Fibroblast of lung (primary cell): ENCODE measurements at regions not wholly inside any gene's neighbourhood (a gene's known extent, or its start where the extent isn't known, plus 50 kb on each side); places are given as distances from the start of the nearest gene placed in this dataset.

Experiments used
- EZH2 ChIP-seq: IDR thresholded peaks from 2 replicates; pipeline ENCODE4 v1.5.1; 2012; ENCODE audit warnings: low read length, control low read depth, mild to moderate bottlenecking; ENCODE audit errors: missing control alignments
- TF ChIP-seq, protein P1 (sequence below), 2 donors: IDR thresholded peaks in 1 of 2; conservative IDR thresholded peaks in 1 of 2; 1 replicate in 1 of 2; 2 replicates in 1 of 2; pipeline ENCODE4 v1.5.1; 2011 to 2012; ENCODE audit warnings: low read length in 2 of 2, control low read depth in 1 of 2, inconsistent platforms in 1 of 2, low read depth in 1 of 2, mild to moderate bottlenecking in 1 of 2

DNA sequence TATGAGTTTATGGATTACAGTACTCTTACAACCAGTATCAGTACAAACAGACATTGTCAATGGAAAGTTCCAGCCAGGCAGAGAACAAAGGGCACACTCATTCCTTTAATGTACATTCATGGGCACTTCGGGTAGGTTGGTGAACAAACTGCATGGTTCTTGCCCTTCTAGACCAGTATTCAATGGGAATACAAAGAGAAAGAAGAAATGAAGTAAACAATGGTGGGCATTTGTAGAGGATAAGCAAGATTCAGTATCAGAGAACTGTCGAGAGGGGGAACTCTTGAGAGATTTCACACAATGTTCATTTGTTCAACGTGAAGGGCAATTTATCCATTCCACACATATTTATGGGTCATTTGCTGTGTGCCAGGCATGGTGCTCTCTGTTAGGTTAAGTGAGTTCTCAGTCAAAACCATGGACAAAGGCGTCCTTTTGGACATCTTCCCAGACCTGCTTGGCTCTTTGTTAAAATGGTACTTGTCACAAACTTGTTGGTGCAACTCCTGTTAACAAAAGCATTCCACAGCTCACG lies 714.8 kb downstream of the DHX35 start:
- TF ChIP-seq, protein P1, sequence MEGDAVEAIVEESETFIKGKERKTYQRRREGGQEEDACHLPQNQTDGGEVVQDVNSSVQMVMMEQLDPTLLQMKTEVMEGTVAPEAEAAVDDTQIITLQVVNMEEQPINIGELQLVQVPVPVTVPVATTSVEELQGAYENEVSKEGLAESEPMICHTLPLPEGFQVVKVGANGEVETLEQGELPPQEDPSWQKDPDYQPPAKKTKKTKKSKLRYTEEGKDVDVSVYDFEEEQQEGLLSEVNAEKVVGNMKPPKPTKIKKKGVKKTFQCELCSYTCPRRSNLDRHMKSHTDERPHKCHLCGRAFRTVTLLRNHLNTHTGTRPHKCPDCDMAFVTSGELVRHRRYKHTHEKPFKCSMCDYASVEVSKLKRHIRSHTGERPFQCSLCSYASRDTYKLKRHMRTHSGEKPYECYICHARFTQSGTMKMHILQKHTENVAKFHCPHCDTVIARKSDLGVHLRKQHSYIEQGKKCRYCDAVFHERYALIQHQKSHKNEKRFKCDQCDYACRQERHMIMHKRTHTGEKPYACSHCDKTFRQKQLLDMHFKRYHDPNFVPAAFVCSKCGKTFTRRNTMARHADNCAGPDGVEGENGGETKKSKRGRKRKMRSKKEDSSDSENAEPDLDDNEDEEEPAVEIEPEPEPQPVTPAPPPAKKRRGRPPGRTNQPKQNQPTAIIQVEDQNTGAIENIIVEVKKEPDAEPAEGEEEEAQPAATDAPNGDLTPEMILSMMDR (conservative IDR thresholded peaks at IDR 0.05 in 1 of 2, IDR thresholded peaks at IDR 0.05 in 1 of 2; ENCODE audit: low read depth in 1 of 2, low read length in 2 of 2) = peak in 1 of 2 donors; percentile 20
- no peak for TF ChIP-seq EZH2
